ENCODE measurements at regions not wholly inside any gene's neighbourhood (a gene's known extent, or its start where the extent isn't known, plus 50 kb on each side); places are given as distances from the start of the nearest gene placed in this dataset.

DNA sequence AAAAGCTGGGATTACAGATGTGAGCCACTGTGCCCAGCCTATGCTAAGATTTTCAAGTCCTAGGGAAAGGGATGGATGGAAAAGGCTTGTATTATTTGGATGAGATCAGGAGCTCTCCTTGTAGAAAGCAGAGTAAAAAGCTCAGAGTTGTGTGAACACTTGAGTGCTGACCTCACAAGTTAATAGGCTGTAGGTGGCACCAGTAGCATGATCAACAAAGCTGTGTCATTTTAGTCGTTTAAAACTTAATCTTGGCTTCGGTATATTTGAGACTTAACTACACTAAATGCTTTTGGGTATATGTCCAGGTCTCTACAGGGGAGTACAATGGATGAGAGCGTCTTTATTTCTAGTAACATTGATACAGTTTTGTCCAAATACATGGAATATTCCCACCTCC lies 264.2 kb downstream of the TMEM38B start:
- H3K4me3 ChIP-seq (ENCODE audit: low read depth, low read length): no peak overlapping the region
- TF ChIP-seq, protein P1, sequence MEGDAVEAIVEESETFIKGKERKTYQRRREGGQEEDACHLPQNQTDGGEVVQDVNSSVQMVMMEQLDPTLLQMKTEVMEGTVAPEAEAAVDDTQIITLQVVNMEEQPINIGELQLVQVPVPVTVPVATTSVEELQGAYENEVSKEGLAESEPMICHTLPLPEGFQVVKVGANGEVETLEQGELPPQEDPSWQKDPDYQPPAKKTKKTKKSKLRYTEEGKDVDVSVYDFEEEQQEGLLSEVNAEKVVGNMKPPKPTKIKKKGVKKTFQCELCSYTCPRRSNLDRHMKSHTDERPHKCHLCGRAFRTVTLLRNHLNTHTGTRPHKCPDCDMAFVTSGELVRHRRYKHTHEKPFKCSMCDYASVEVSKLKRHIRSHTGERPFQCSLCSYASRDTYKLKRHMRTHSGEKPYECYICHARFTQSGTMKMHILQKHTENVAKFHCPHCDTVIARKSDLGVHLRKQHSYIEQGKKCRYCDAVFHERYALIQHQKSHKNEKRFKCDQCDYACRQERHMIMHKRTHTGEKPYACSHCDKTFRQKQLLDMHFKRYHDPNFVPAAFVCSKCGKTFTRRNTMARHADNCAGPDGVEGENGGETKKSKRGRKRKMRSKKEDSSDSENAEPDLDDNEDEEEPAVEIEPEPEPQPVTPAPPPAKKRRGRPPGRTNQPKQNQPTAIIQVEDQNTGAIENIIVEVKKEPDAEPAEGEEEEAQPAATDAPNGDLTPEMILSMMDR (IDR thresholded peaks at IDR 0.05; ENCODE audit: low read depth, low read length): no peak
- no peak for DNase-seq (ENCODE audit: low read depth, low spot score)
- in situ Hi-C loops (cut with HindIII; ENCODE audit: low sequenced_read_pairs): no loop called here

DNA sequence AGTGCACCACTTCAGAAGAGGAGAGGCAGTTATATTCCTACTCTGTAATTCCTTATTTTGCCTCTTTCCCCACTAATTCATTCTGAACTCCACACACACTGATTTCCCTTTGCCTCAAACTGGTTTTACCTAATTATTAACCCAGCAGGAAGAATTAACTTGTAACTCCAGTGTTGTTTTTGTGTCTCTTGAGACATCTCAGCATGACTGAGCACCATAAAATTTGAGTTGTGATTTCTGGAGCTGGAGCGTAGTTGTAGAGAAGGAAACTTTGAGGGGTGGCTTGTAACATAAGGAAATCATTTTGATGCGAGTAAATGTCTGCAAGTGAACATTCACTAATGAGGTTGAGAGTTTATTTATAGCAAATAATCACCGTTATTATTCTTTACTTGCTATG lies 265.2 kb downstream of the TMEM38B start:
- H3K4me3 ChIP-seq (ENCODE audit: low read depth, low read length): no peak overlapping the region
- DNase-seq (ENCODE audit: low read depth, low spot score): no peak
- TF ChIP-seq, protein P1 (IDR thresholded peaks at IDR 0.05; ENCODE audit: low read depth, low read length): no peak
- in situ Hi-C loops (cut with HindIII; ENCODE audit: low sequenced_read_pairs): no loop called here

DNA sequence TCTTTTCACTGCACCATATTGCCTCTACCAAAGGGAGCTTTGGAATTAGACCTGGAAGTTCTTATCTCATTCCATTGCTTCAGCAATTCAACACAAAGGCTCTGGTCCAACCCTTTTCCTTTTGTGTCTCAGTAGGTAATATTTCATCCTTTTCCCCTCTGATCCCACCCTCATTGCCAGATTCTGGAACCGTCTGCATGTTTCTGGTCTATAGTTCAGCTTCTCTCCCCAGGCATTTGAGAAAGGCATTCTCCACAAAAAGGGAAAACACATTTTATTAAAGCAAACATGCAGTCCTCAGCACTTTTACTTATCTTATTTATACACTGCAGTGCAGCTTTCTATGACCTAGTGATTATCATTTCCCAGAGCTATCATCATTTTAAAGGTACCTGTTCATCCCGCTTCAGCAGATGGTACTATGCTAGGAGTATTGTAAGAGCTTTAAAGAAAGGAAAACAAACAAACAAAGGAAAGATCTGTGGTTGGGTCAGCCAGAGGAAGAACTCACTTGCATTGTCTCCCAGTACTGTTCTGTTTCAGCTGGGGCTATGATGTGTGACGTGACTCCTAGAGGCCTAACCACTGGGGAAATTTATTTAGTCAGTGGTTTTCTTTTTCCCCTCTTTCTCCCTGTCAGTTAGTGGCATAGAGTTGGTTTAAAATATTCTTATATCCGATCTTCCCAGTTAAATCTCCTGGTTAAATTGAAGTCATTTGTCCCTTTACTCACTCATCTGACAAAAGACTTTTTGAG lies 269.2 kb downstream of the TMEM38B start:
- TF ChIP-seq, protein P1 (IDR thresholded peaks at IDR 0.05; ENCODE audit: low read depth, low read length): no peak
- in situ Hi-C loops (cut with HindIII; ENCODE audit: low sequenced_read_pairs): no loop called here
- H3K4me3 ChIP-seq (ENCODE audit: low read depth, low read length): no peak overlapping the region
- no peak for DNase-seq (ENCODE audit: low read depth, low spot score)

DNA sequence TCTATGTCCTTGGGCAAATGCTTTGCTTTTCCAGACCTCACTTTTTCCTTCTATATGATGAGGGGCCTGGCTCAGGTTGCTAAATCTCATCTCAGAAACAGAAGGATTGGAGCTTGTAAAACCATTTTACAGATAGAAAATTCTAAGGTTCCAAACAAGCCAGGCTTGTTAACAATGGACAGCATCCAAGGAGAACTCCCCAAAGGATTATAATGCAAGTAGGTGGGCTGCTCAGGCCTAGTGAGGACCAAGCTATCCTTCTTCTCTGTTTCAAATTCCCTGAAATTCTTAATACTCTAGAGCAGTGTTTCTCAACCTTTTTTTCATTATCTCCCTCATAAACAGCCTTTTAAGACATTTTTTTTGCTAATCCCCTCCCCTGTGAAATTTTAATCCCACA lies 269.8 kb downstream of the TMEM38B start:
- TF ChIP-seq, protein P1 (IDR thresholded peaks at IDR 0.05; ENCODE audit: low read depth, low read length): no peak
- DNase-seq (ENCODE audit: low read depth, low spot score): no peak
- no peak overlapping the region for H3K4me3 ChIP-seq (ENCODE audit: low read depth, low read length)
- in situ Hi-C loops (cut with HindIII; ENCODE audit: low sequenced_read_pairs): no loop called here

DNA sequence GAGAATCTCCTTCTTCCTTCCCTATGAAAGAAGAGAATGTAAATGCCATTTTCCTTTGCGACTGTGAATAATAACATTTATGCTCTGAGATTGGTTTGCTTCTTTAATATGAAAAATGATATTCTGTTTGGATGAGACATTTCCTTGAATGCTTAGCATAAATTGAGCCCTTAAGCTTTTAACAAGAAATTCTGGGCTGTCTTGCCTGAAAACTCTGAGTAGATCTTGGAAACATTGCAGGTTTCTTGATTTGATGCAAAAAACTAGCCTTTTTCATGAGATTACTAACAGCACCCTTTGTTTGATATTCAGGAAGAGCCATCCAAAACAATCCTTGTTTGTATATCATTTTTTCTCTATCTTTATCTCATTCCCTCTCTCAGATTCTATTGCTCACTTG lies 272.5 kb downstream of the TMEM38B start:
- H3K4me3 ChIP-seq (ENCODE audit: low read depth, low read length): no peak overlapping the region
- no peak for DNase-seq (ENCODE audit: low read depth, low spot score)
- in situ Hi-C loops (cut with HindIII; ENCODE audit: low sequenced_read_pairs): no loop called here
- TF ChIP-seq, protein P1 (IDR thresholded peaks at IDR 0.05; ENCODE audit: low read depth, low read length): no peak

DNA sequence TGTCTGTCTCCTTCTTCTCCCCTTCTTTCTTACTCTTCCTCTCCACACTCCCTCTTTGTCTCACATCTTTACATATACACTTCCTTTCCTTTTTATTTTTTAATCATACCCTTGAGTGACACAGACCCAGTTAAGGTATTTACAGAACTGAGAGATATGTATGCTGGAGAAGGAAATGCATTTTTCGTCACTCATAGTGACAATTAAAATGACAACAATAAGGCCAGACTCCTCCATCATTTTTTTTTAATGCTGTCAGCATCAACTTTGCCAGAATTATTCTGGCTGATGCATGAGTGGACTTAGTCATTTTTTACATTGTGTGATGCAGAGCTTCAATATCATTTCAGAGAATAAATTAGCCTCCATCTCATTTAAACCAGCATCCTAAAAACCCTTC lies 272.9 kb downstream of the TMEM38B start:
- H3K4me3 ChIP-seq (ENCODE audit: low read depth, low read length): no peak overlapping the region
- DNase-seq (ENCODE audit: low read depth, low spot score): no peak
- TF ChIP-seq, protein P1 (IDR thresholded peaks at IDR 0.05; ENCODE audit: low read depth, low read length): no peak
- in situ Hi-C loops (cut with HindIII; ENCODE audit: low sequenced_read_pairs): no loop called here

Measured in astrocyte of the spinal cord (primary cell).